GM23338 (cell line): ENCODE measurements at regions not wholly inside any gene's neighbourhood (a gene's known extent, or its start where the extent isn't known, plus 50 kb on each side); places are given as distances from the start of the nearest gene placed in this dataset.

Experiments
- ATAC-seq: fragments of 200-7000 bp; cut with Tn5 transposase; 3 replicates; pipeline ENCODE4 v1.9.1; 2020
- DNase-seq: peaks from one replicate; pipeline ENCODE4 v3.0.0-alpha.2; 2015; ENCODE audit warnings: low spot score
- H2AFZ ChIP-seq: fragments of 200-600 bp; sonication (generic); 2 replicates; pipeline ENCODE4 v1.8.0; 2016; ENCODE audit warnings: antibody characterized with exemption, mild to moderate bottlenecking, moderate library complexity
- H3F3A ChIP-seq: fragments of 200-600 bp; sonication (generic); replicated peaks from 2 replicates; pipeline ENCODE4 v1.8.0; 2017; ENCODE audit warnings: antibody characterized with exemption, mixed run types, low read depth
- H3K27ac ChIP-seq: fragments of 200-600 bp; sonication (generic); 2 replicates; pipeline ENCODE4 v1.6.1; 2016; ENCODE audit warnings: low read depth
- H3K27me3 ChIP-seq: fragments of 200-600 bp; sonication (generic); 2 replicates; pipeline ENCODE4 v1.8.0; 2016; ENCODE audit warnings: mild to moderate bottlenecking, mixed run types, moderate library complexity; ENCODE audit not compliant: insufficient read depth
- H3K36me3 ChIP-seq: fragments of 200-600 bp; sonication (generic); 2 replicates; pipeline ENCODE4 v1.8.0; 2016; ENCODE audit warnings: mild to moderate bottlenecking; ENCODE audit not compliant: insufficient read depth
- H3K4me1 ChIP-seq: fragments of 200-600 bp; sonication (generic); 2 replicates; pipeline ENCODE4 v1.8.0; 2016; ENCODE audit warnings: mild to moderate bottlenecking, moderate library complexity; ENCODE audit not compliant: insufficient read depth
- H3K4me2 ChIP-seq: fragments of 200-600 bp; sonication (generic); 2 replicates; pipeline ENCODE4 v1.7.1; 2017; ENCODE audit warnings: mixed run types
- H3K4me3 ChIP-seq: fragments of 200-600 bp; sonication (generic); 2 replicates; pipeline ENCODE4 v1.6.1; 2016; ENCODE audit warnings: mixed run types
- H3K79me2 ChIP-seq: fragments of 200-600 bp; sonication (generic); replicated peaks from 2 replicates; pipeline ENCODE4 v1.8.0; 2017; ENCODE audit warnings: mild to moderate bottlenecking; ENCODE audit not compliant: insufficient read depth
- H3K9me2 ChIP-seq: fragments of 200-600 bp; sonication (generic); 2 replicates; pipeline ENCODE4 v1.8.0; 2017; ENCODE audit not compliant: insufficient read depth
- H4K20me1 ChIP-seq: fragments of 200-600 bp; sonication (generic); replicated peaks from 2 replicates; pipeline ENCODE4 v1.8.0; 2017; ENCODE audit warnings: mild to moderate bottlenecking; ENCODE audit not compliant: insufficient read depth
- H3K27ac Mint-ChIP-seq: 2 replicates; pipeline ENCODE4 v1.8.0; 2020; ENCODE audit warnings: inconsistent platforms, mild to moderate bottlenecking, moderate library complexity, mixed read lengths
- H3K27me3 Mint-ChIP-seq: 3 replicates; pipeline ENCODE4 v1.8.0; 2022; ENCODE audit warnings: low read depth, mild to moderate bottlenecking, moderate library complexity, mixed read lengths, inconsistent platforms; ENCODE audit not compliant: insufficient read depth, poor library complexity
- H3K36me3 Mint-ChIP-seq: 3 replicates; pipeline ENCODE4 v1.8.0; 2021; ENCODE audit warnings: low read depth, mild to moderate bottlenecking, inconsistent platforms, moderate library complexity, mixed read lengths
- H3K4me1 Mint-ChIP-seq: 3 replicates; pipeline ENCODE4 v1.8.0; 2020; ENCODE audit warnings: mild to moderate bottlenecking, inconsistent platforms, mixed read lengths
- H3K4me3 Mint-ChIP-seq: 3 replicates; pipeline ENCODE4 v1.8.0; 2021; ENCODE audit warnings: moderate library complexity, mild to moderate bottlenecking, inconsistent platforms, mixed read lengths
- H3K9me3 Mint-ChIP-seq: 3 replicates; pipeline ENCODE4 v1.8.0; 2020; ENCODE audit warnings: moderate library complexity, mild to moderate bottlenecking, inconsistent platforms, mixed read lengths
- CREB1 ChIP-seq: fragments of 250-450 bp; sonication (Bioruptor Pico); IDR thresholded peaks from 2 replicates; pipeline ENCODE4 v1.5.0; 2020; ENCODE audit warnings: low read depth, mild to moderate bottlenecking, moderate library complexity
- EZH2 ChIP-seq: fragments of 200-600 bp; sonication (generic); IDR thresholded peaks from one replicate; pipeline ENCODE4 v1.8.0; 2017; ENCODE audit warnings: antibody characterized with exemption, mild to moderate bottlenecking, low read depth; ENCODE audit not compliant: unreplicated experiment
- EZH2phosphoT487 ChIP-seq: fragments of 200-600 bp; sonication (generic); IDR thresholded peaks from one replicate; pipeline ENCODE4 v1.8.1; 2018; ENCODE audit warnings: antibody characterized with exemption; ENCODE audit not compliant: unreplicated experiment
- JUNB ChIP-seq: IDR thresholded peaks from one replicate; pipeline ENCODE4 v1.6.1; 2016; ENCODE audit warnings: antibody characterized with exemption; ENCODE audit not compliant: unreplicated experiment
- NANOG ChIP-seq: IDR thresholded peaks from 2 replicates; pipeline ENCODE4 v1.6.1; 2016; ENCODE audit warnings: antibody characterized with exemption, borderline replicate concordance
- POLR2AphosphoS5 ChIP-seq: IDR thresholded peaks from 2 replicates; pipeline ENCODE4 v1.6.1; 2016; ENCODE audit warnings: antibody characterized with exemption, low read depth
- STAT1 ChIP-seq: IDR thresholded peaks from one replicate; pipeline ENCODE4 v1.6.1; 2016; ENCODE audit warnings: antibody characterized with exemption; ENCODE audit not compliant: unreplicated experiment
- ZNF114 ChIP-seq: fragments of 250-450 bp; sonication (Bioruptor Pico); IDR thresholded peaks from 2 replicates; pipeline ENCODE4 v1.5.0; 2020; ENCODE audit warnings: mild to moderate bottlenecking, moderate library complexity
- ZNF331 ChIP-seq: fragments of 250-450 bp; sonication (Bioruptor Pico); IDR thresholded peaks from 2 replicates; pipeline ENCODE4 v1.5.0; 2020; ENCODE audit warnings: low read depth, mild to moderate bottlenecking, moderate library complexity
- TF ChIP-seq, protein P1 (sequence below): fragments of 250-450 bp; sonication (Bioruptor Pico); IDR thresholded peaks from 2 replicates; pipeline ENCODE4 v1.5.0; 2020; ENCODE audit warnings: mild to moderate bottlenecking, moderate library complexity
- TF ChIP-seq, protein P2 (sequence below), 2 experiments: fragments of 200-600 bp in 1 of 2; sonication (generic) in 1 of 2; conservative IDR thresholded peaks; 2 replicates each; pipeline versions ENCODE4 v1.5.1 to v1.6.1; 2016 to 2017; ENCODE audit warnings: antibody characterized with exemption in 2 of 2, low read depth in 2 of 2, mild to moderate bottlenecking in 2 of 2, moderate library complexity in 1 of 2
- TF ChIP-seq, protein P3 (sequence below): IDR thresholded peaks from one replicate; pipeline ENCODE4 v1.6.1; 2018; ENCODE audit warnings: antibody characterized with exemption; ENCODE audit not compliant: unreplicated experiment
- TF ChIP-seq, protein P4 (sequence below): IDR thresholded peaks from 2 replicates; pipeline ENCODE4 v1.6.1; 2016; ENCODE audit warnings: antibody characterized with exemption

DNA sequence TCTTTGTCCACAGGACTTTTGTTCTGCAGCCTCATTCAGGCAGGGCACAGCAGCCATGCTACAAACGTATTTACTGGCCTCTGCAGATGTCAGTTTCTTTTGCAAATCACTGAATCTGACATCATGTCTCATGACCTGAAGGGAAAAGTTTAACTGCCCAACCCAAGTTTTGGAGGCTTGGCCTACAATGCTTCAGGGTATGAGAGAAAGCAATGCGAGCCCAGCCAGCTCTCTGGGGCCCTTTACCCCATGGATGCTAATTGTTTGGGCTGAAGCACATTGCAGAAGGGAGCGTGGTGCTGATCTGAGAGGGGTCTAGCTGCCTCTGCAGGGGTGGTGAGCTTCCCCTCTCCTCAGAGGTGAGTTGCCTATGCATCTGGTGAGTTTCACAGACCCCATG is 179.9 kb upstream of the CXCL12 start:
- DNase-seq (no peak), ATAC-seq (no peak)
- no peaks in the 10 kb centered on the region for H3K36me3 Mint-ChIP-seq
- Histone ChIP-seq H3K36me3 (no peaks in the 10 kb centered on the region), H3F3A (no peaks in the 10 kb centered on the region), H3K4me1 (no peaks in the 10 kb centered on the region), H3K27ac (no peak overlapping the region), H3K4me3 (no peak overlapping the region), H3K4me2 (no peak overlapping the region), H4K20me1 (no peaks in the 10 kb centered on the region), H3K9me2 (peaks cover 10% of the 10 kb centered on the region; the same call in 1 of the 2 replicates), H2AFZ (no peak overlapping the region), H3K27me3 (no peaks in the 10 kb centered on the region), H3K79me2 (no peaks in the 10 kb centered on the region)
- peaks cover 4% of the 10 kb centered on the region for H3K27me3 Mint-ChIP-seq
- H3K4me3 Mint-ChIP-seq, result no peak overlapping the region
- TF ChIP-seq, protein P1, sequence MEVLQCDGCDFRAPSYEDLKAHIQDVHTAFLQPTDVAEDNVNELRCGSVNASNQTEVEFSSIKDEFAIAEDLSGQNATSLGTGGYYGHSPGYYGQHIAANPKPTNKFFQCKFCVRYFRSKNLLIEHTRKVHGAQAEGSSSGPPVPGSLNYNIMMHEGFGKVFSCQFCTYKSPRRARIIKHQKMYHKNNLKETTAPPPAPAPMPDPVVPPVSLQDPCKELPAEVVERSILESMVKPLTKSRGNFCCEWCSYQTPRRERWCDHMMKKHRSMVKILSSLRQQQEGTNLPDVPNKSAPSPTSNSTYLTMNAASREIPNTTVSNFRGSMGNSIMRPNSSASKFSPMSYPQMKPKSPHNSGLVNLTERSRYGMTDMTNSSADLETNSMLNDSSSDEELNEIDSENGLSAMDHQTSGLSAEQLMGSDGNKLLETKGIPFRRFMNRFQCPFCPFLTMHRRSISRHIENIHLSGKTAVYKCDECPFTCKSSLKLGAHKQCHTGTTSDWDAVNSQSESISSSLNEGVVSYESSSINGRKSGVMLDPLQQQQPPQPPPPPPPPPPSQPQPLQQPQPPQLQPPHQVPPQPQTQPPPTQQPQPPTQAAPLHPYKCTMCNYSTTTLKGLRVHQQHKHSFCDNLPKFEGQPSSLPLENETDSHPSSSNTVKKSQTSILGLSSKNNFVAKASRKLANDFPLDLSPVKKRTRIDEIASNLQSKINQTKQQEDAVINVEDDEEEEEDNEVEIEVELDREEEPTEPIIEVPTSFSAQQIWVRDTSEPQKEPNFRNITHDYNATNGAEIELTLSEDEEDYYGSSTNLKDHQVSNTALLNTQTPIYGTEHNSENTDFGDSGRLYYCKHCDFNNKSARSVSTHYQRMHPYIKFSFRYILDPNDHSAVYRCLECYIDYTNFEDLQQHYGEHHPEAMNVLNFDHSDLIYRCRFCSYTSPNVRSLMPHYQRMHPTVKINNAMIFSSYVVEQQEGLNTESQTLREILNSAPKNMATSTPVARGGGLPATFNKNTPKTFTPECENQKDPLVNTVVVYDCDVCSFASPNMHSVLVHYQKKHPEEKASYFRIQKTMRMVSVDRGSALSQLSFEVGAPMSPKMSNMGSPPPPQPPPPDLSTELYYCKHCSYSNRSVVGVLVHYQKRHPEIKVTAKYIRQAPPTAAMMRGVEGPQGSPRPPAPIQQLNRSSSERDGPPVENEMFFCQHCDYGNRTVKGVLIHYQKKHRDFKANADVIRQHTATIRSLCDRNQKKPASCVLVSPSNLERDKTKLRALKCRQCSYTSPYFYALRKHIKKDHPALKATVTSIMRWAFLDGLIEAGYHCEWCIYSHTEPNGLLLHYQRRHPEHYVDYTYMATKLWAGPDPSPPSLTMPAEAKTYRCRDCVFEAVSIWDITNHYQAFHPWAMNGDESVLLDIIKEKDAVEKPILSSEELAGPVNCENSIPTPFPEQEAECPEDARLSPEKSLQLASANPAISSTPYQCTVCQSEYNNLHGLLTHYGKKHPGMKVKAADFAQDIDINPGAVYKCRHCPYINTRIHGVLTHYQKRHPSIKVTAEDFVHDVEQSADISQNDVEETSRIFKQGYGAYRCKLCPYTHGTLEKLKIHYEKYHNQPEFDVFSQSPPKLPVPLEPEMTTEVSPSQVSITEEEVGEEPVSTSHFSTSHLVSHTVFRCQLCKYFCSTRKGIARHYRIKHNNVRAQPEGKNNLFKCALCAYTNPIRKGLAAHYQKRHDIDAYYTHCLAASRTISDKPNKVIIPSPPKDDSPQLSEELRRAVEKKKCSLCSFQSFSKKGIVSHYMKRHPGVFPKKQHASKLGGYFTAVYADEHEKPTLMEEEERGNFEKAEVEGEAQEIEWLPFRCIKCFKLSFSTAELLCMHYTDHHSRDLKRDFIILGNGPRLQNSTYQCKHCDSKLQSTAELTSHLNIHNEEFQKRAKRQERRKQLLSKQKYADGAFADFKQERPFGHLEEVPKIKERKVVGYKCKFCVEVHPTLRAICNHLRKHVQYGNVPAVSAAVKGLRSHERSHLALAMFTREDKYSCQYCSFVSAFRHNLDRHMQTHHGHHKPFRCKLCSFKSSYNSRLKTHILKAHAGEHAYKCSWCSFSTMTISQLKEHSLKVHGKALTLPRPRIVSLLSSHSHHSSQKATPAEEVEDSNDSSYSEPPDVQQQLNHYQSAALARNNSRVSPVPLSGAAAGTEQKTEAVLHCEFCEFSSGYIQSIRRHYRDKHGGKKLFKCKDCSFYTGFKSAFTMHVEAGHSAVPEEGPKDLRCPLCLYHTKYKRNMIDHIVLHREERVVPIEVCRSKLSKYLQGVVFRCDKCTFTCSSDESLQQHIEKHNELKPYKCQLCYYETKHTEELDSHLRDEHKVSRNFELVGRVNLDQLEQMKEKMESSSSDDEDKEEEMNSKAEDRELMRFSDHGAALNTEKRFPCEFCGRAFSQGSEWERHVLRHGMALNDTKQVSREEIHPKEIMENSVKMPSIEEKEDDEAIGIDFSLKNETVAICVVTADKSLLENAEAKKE, result no peak
- TF ChIP-seq NANOG (no peak), POLR2AphosphoS5 (no peak), STAT1 (no peak), ZNF114 (CRISPR knock-in tag) (no peak), ZNF331 (no peak), EZH2 (no peak), JUNB (no peak), CREB1 (CRISPR knock-in tag) (no peak), EZH2phosphoT487 (no peak)
- TF ChIP-seq, protein P2, sequence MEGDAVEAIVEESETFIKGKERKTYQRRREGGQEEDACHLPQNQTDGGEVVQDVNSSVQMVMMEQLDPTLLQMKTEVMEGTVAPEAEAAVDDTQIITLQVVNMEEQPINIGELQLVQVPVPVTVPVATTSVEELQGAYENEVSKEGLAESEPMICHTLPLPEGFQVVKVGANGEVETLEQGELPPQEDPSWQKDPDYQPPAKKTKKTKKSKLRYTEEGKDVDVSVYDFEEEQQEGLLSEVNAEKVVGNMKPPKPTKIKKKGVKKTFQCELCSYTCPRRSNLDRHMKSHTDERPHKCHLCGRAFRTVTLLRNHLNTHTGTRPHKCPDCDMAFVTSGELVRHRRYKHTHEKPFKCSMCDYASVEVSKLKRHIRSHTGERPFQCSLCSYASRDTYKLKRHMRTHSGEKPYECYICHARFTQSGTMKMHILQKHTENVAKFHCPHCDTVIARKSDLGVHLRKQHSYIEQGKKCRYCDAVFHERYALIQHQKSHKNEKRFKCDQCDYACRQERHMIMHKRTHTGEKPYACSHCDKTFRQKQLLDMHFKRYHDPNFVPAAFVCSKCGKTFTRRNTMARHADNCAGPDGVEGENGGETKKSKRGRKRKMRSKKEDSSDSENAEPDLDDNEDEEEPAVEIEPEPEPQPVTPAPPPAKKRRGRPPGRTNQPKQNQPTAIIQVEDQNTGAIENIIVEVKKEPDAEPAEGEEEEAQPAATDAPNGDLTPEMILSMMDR (conservative IDR thresholded peaks at IDR 0.05; ENCODE audit: low read depth in 2 of 2), result no peak
- TF ChIP-seq, protein P3, sequence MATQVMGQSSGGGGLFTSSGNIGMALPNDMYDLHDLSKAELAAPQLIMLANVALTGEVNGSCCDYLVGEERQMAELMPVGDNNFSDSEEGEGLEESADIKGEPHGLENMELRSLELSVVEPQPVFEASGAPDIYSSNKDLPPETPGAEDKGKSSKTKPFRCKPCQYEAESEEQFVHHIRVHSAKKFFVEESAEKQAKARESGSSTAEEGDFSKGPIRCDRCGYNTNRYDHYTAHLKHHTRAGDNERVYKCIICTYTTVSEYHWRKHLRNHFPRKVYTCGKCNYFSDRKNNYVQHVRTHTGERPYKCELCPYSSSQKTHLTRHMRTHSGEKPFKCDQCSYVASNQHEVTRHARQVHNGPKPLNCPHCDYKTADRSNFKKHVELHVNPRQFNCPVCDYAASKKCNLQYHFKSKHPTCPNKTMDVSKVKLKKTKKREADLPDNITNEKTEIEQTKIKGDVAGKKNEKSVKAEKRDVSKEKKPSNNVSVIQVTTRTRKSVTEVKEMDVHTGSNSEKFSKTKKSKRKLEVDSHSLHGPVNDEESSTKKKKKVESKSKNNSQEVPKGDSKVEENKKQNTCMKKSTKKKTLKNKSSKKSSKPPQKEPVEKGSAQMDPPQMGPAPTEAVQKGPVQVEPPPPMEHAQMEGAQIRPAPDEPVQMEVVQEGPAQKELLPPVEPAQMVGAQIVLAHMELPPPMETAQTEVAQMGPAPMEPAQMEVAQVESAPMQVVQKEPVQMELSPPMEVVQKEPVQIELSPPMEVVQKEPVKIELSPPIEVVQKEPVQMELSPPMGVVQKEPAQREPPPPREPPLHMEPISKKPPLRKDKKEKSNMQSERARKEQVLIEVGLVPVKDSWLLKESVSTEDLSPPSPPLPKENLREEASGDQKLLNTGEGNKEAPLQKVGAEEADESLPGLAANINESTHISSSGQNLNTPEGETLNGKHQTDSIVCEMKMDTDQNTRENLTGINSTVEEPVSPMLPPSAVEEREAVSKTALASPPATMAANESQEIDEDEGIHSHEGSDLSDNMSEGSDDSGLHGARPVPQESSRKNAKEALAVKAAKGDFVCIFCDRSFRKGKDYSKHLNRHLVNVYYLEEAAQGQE, result no peak
- TF ChIP-seq, protein P4, sequence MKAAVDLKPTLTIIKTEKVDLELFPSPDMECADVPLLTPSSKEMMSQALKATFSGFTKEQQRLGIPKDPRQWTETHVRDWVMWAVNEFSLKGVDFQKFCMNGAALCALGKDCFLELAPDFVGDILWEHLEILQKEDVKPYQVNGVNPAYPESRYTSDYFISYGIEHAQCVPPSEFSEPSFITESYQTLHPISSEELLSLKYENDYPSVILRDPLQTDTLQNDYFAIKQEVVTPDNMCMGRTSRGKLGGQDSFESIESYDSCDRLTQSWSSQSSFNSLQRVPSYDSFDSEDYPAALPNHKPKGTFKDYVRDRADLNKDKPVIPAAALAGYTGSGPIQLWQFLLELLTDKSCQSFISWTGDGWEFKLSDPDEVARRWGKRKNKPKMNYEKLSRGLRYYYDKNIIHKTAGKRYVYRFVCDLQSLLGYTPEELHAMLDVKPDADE, result no peak
- H3K9me3 Mint-ChIP-seq, result no peaks in the 10 kb centered on the region; the same call in 2 of the 3 replicates
- no peak overlapping the region for H3K27ac Mint-ChIP-seq
- no peaks in the 10 kb centered on the region; the same call in 2 of the 3 replicates for H3K4me1 Mint-ChIP-seq
